NB4 (cell line): ENCODE measurements at regions not wholly inside any gene's neighbourhood (a gene's known extent, or its start where the extent isn't known, plus 50 kb on each side); places are given as distances from the start of the nearest gene placed in this dataset.

Experiments used
- CTCF ChIP-seq: IDR thresholded peaks from one replicate; pipeline ENCODE4 v1.5.1; 2012; ENCODE audit warnings: low read depth, low read length
- MAX ChIP-seq: IDR thresholded peaks from 2 replicates; pipeline ENCODE4 v1.6.1; 2011; ENCODE audit warnings: low read depth, low read length
- POLR2A ChIP-seq: IDR thresholded peaks from 2 replicates; pipeline ENCODE4 v1.6.1; 2011; ENCODE audit warnings: mild to moderate bottlenecking; ENCODE audit not compliant: insufficient read length; ENCODE audit errors: extremely low read depth

DNA sequence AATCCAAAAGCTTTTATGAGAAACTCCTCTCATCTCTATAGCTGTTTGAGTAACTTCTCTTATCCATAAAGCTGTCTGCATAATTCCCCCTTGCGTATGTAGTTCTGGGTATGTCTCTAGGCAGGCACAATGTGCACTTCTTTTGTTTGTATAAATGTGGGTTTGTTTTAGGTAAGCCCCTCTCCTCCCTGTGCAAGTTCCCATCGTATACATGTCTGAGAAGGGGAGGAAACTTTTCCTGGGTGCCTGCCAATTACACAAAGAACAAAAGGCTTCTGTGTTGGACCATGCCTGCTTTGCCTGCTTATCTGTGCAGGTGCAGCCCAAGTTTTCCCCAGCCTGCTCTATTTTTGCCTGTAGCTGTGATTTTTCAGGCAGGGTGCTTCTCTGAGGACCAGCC is 96.7 kb downstream of the CCER1 start:
- no peak for TF ChIP-seq CTCF
- no peak for TF ChIP-seq POLR2A
- no peak for TF ChIP-seq MAX
